GM19395 (cell line): ENCODE measurements at regions not wholly inside any gene's neighbourhood (a gene's known extent, or its start where the extent isn't known, plus 50 kb on each side); places are given as distances from the start of the nearest gene placed in this dataset.
"Not testable (repeated sequence)": the region's sequence is repeated elsewhere in the genome, so short reads cannot be mapped to it uniquely, and the experiment has no call there.

Experiments
- ATAC-seq: cut with Tn5 transposase; IDR thresholded peaks from one replicate; pipeline ENCODE4 v1.9.1; 2021; ENCODE audit warnings: mild to moderate bottlenecking, moderate library complexity; ENCODE audit not compliant: unreplicated experiment

GRCh38 chr3:27779176-27779575, 57.1 kb upstream of the EOMES start:
- ATAC-seq: no peak

GRCh38 chr3:27789420-27789819, 67.3 kb upstream of the EOMES start:
- ATAC-seq: no peak

DNA sequence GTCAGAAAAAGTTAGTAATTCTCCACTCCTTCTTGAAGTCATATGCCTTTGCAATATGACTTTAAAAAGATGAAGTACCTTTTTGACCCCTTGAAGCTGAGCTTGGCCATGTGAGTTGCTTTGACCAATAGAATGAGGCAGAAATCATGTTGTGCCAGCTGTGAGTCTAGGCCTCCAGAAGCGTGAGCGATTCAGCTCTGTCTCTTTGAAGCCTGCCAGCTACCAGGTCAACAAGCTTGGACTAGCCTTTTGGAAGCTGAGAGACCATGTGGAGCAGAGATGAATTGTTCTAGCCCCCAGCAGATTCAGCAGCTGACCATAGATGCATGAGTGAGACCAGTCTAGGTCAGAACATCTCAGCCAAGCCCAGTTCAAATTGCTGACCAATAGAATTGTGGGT, 69.8 kb upstream of the EOMES start:
- ATAC-seq: no peak

GRCh38 chr3:27792869-27793268, 70.7 kb upstream of the EOMES start:
- no peak for ATAC-seq

DNA sequence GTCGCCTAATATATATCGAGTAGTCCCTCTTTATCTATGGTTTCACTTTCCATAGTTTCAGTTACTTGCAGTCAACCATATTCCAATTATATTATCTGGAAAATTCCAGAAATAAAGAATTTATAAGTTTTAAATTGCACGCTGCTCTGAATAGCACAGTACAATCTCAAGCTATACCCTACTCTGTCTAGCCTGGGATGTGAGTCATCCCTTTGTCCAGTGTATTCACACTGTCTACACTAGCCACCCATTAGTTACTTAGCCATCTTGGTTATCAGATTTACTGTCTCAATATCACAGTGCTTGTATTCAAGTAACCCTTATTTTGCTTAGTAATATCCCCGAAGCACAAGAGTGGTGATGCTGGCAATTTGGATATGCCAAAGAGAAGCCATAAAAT, 72.1 kb upstream of the EOMES start:
- ATAC-seq: no peak

DNA sequence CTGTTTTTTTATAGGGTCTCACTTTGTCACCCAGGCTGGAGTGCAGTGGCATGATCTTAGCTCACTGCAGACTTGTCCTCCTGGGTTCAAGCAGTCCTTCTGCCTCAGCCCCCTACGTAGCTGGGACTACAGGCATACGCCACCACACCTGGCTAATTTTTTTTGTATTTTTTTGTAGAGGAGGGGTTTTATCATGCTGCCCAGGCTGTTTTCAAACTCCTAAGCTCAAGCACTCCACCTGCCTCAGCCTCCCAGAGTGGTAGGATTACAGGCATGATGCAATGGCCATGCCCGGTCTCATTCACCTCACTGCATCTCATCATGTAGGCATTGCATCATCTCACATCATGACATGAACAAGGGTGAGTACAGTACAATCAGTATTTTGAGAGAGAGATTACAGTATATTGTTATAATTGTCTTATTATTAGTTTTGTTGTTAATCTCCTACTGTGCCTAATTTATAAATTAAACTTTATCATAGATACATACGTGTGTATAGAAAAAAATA, 74.3 kb upstream of the EOMES start:
- no peak for ATAC-seq

DNA sequence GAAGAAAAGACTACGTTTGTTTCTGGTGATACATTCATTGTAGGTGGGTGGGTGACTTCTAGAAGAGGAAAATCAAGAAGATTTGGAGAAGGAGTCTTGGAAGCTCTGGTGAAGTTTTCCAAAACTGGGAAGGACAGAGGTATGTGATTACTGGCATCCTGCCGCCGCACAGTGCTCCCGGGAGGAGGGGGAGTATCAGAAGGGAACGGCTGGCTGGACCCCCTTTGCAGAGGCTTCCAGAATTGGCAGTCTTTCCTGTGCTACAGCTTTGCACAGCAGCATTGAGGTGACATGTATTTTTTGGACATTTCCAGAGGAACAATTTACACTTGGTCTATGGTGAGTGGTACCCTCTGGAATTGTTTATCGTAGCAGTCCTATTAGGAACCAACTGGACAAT, 75.7 kb upstream of the EOMES start:
- no peak for ATAC-seq

- ATAC-seq: no peak
These were observed 78.1 kb upstream of the EOMES start for GRCh38 chr3:27800261-27800660.

DNA sequence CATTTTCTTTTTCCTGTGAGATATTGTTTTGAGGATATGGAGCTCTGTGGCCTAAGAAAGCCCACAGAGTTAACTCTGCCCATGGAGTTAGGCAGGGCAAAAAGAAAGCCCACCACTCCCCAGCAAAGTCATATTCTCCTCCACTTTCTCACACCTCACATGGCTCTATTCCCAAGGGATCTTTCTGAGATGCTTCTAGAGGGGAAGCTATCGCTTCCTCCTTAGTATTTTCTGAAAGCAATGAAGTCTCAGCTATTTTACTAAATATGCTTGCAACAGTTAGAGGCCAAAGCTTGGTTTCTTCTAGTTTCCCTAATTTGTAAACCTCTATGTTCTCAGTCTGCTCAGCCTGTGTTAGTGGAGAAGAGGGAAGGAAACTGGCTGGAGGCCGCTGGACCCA, 80.3 kb upstream of the EOMES start:
- no peak for ATAC-seq

- ATAC-seq: no peak
These were observed 80.7 kb upstream of the EOMES start for GRCh38 chr3:27802849-27803248.

GRCh38 chr3:27805282-27805681, 83.2 kb upstream of the EOMES start:
- ATAC-seq: no peak

DNA sequence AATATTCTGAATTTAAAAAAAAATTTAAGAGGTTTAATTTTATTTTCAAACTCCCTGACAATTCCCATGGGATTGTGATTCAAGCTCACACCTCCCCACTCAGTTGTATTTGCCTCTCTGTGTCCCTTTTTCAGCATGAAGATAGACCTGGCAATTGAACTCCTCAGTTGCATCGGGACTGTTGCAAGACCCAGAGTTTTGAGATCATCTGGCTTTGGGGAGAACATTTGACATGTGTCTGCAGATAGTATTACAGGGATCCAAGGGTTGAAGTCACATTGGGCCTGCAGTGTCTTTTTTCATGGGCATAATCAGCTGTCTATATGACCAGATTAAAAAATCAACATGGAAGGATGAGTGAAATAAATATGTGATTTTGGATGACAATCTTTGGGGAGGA, 91.1 kb upstream of the EOMES start:
- no peak for ATAC-seq

DNA sequence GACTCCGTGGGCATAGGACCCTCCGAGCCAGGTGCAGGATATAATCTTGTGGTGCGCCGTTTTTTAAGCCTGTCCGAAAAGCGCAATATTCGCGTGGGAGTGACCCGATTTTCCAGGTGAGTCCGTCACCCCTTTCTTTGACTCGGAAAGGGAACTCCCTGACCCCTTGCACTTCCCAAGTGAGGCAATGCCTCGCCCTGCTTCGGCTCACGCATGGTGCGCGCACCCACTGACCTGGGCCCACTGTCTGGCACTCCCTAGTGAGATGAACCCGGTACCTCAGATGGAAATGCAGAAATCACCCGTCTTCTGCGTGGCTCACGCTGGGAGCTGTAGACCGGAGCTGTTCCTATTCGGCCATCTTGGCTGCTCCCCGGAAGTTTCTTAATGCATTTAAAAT, 99.5 kb upstream of the EOMES start:
- not testable (repeated sequence) for ATAC-seq

GRCh38 chr3:27824312-27825200, 102.4 kb upstream of the EOMES start:
- no peak for ATAC-seq

DNA sequence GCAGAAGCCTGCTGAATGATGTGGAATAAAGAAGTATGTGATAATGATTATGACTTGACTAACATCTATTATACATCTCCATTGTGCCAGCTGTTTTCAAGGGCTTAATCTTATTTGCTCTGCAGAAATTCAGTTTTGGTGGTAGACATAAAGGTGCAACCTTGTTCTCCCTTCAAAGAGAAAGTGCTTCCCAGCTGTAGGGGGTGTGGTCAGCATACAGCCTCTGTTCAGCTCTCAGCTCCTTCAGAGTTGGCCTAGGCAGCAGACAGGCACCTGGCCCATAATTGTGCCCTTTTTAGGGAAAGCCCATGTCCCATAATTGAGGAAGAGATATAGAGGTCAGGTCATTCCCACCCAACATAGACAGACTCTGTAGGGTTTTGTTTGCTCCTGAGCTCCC, 104.3 kb upstream of the EOMES start:
- no peak for ATAC-seq

DNA sequence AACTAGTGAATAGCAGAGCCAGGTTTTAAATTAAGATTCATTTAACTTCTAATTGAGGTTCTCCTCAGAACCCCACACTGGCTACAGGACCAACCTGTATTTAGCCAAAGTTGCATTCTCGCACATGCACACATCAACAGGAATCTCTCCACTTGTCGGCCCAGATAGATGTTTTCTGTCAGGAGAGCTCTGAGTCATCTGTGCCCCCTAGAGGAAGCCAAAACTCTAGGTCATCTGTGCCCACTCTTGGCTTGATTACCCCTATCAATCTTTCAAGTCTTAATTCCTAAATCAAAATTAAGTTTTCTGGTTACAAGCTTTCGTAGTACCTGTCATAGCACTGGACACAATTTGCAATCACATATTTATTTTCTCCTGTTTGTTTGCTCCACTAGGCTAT, 104.9 kb upstream of the EOMES start:
- no peak for ATAC-seq

- ATAC-seq: no peak
These were observed 118.9 kb upstream of the EOMES start for GRCh38 chr3:27840807-27841594.

GRCh38 chr3:27844052-27844675, 122.0 kb upstream of the EOMES start:
- no peak for ATAC-seq

DNA sequence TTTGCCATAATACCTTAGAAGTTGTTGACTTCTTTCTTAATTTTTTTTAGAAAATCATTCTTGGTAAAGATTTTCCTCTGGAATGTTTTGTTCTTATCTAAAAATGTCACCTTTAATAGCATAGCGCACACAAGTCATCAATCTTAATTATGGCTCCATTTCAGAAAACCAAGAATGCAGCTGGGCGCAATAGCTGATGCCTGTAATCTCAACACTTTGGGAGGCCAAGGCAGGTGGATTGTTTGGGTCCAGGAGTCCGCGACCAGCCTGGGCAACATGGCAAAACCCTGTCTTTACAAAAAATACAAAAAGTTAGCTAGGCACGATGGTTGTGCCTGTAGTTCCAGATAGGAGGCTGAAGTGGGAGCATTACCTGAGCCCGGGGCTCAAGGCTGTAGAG, 125.6 kb upstream of the EOMES start:
- ATAC-seq: no peak

DNA sequence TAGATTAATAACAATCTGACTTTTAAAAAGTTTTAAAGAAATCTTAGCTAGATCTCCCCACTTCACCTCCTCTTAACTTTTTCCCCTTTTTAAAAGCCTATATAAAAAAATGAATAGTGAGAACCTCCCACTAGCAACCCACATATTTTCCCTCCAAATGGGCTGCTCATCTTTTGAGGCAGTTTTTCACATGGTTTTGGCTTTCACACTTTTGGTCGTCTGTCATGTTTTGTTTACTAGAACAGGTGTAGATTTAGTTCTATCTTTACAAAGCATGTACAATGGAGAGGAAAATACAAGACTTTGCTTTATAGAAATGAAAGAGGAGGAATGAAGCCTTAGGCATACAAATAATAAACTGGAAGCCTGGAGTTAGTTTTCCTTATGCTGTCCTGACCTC, 126.7 kb upstream of the EOMES start:
- no peak for ATAC-seq

DNA sequence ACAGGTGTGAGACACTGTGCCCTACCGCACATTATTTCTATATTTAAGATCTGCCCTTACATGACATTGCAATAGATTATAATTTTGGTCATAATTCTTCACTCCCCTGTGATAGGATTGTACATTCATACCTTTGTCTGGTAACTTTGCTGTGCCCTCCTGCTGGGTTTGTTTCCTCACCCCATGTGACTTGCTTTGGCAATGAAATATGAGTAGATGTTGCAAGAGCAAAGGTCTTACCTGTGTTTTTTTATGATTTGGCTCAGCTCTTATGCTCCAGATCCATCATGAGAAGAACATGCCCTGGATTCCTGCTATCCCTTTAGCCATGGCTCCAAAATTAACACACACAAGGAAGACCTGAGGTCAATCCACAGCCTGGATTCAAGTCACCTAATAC, 137.7 kb upstream of the EOMES start:
- ATAC-seq: no peak
